T1000 (cell line): ENCODE measurements at regions not wholly inside any gene's neighbourhood (a gene's known extent, or its start where the extent isn't known, plus 50 kb on each side); places are given as distances from the start of the nearest gene placed in this dataset.
A peak's percentile ranks its signal among the peaks of the same experiment; 100 is the strongest.

ENCODE experiments used
- DNase-seq: peaks from one replicate; lab custom pipeline; 2025; ENCODE audit warnings: mixed read lengths; lab: John Stamatoyannopoulos, UW

DNA sequence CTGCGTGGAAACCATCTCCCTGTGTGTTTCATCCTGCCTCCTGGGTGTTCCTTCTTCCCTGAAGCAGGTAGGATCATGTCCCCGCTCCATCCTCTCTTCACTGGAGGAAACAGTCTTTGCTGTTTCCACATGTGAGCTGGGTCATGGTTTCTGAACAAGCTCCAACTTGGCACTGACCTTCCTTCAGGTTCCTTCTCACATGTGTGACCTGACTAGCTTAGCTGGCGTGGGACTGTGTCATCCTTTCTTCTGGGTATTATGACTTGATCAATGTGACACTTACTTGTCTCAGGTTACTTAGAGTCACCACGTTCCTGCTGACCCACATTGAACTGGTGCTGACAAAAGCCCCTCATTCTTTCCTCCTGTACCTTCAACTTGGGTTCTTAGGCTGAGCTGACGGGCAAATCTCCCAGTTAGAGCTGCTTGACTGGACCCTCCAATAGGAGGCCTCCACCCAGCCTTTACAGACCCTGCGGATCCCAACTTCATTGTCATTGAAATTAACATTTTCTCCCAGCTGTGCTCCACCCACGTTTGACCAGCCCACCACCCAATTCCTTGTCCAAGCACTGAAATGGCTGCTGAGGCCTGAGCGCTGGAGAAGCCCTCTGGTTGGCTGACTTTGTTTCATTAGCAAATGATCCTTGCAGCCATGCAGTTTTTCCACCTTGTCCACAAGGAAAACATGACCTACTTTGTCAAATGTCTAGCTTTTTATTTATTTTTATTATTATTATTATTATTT, 128.1 kb downstream of the DDX1 start:
- no peak for DNase-seq

DNA sequence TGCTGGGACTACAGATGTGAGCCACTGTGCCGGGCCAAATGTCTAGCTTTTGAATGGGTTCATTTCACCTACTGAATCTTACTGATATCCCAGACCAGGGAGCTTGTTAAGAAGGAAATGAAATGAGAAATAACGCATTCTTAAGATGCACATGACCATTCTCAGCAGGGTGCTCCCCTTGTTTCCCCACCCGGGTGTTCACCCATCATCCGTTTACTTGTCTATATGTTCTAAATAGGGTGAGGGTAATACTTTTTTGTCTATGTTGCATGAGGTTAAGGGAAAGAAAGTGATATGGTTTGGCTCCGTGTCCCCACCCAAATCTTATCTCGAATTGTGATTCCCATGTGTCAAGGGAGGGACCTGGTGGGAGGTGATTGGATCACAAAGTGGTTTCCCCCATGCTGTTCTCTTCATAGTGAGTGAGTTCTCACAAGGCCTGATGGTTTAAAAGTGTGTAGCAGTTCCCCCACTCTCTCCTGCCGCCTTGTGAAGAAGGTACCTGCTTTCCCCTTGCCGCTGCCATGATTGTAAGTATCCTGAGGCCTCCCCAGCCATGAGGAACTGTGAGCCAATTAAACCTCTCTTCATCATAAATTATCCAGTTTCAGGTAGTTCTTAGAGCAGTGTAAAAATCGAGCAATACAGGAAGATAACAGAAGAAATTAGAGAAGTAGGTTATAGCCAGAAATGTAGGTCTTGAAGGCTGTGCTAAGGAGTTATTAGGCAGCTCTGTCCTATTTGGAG, 129.1 kb downstream of the DDX1 start:
- DNase-seq = no peak

DNA sequence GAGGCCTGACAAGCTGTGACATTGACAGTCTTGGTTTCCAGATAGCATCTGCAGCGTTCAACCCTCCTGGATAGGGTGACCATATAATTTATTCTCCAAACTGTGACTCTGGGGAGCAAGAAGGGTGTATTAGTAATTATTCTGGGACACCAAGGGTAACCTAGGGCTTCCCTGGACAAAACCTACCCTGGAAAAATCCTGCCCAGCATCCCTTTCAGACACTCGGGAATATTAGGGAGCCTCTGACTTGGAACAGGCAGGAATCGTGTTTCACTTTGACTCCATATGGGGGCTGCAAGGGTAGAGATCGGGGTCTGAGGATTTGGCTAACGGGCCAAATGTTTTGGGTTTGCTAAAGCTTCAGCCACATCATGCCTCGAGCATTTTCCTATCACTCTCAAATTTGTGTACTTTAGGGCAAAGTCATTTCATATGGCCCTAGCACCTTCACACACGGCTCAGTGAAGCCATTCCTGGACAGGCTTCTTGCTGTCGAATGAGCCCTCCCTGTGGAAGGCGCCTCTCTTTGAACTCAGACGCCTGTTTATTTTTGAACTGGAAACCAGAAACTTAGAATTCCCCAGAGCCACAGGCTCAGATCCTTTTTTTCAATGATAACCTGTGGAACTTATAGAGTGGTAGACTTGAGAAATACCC, 129.9 kb downstream of the DDX1 start:
- no peak for DNase-seq

DNA sequence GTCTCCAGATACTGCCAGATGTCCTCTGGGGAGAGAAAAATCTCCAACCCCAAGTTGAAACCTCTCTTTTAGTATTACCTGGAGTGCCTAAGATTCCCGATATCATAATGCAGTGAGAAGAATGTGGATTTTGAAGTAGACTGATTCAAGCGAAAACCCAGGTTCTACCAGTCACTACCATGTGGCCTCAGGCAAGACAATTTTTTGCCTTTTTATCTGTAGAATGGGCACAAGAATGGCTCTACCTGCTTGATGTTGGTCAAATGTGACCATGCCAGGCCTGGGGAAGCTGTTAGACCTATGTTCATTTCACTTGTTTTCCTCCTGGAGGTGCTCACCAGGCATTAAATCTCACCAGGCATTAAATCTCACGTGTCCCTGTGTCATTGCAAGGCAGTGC, 131.3 kb downstream of the DDX1 start:
- no peak for DNase-seq

DNA sequence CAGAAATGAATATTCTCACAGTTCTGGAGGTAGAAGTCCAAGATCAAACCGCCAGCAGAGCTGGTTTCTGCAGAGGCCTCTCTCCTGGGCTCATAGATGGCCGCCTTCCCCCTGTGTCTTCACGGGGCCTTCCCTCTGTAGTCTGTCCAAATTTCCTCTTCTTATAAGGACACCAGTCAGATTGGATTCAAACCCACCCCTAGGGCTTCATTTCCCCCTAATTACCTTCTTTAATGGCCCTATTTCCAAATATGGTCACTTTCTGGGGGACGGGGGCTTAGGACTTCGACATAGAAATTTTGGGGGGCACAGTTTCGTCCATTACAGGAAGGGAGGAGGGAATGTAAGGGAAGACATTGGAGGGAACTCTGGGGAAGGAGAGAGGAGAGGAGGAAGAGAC, 132.6 kb downstream of the DDX1 start:
- no peak for DNase-seq

DNA sequence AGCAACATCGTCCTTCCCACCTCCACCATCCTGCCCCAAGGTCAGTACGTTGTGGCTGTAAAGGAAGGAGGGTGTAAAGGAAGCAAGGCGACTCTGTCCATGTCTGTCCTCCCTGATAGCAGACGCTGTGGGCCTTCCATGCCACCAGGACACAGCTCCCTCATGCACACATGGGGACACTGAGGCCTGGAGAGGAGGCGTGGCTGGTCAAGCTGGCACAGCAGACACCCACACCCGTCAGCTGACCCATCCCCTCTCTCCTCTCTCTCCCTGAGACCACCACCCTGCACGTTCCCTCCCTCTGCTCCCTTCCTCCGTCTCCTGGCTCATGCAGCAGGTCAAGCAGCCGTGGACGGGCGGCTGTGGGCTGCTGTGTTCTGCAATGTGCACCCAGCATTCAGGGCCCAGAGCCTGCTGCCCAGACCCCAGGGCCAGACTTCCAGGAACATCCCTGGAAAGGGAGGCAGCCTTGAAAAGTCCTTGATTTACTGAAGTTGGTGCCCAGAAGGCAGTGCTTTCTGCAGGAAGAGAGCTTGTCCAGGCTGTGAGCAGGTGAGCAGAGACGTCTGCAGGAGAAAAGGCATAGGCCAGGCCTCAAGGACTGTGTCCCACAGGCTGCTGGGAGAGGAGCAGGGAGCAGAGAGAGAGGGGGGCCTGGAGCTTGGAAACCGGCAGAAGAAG, 133.6 kb downstream of the DDX1 start:
- no peak for DNase-seq

DNA sequence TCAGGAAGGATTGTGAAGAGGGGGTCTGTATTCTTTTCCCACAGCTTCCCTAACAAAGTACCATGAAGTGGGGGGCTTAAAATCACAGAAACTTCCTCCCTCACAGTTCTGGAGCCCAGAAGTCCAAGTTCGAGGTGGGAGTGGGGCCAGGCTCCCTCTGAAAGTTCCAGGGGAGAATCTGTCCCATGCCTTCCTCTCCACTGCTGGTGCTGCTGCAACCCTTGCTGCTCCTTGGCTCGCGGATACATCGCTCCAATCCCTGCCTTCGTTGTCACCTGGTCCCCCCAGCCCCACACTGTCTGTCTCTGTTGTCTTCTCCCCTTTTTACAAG, 134.1 kb downstream of the DDX1 start:
- no peak for DNase-seq

DNA sequence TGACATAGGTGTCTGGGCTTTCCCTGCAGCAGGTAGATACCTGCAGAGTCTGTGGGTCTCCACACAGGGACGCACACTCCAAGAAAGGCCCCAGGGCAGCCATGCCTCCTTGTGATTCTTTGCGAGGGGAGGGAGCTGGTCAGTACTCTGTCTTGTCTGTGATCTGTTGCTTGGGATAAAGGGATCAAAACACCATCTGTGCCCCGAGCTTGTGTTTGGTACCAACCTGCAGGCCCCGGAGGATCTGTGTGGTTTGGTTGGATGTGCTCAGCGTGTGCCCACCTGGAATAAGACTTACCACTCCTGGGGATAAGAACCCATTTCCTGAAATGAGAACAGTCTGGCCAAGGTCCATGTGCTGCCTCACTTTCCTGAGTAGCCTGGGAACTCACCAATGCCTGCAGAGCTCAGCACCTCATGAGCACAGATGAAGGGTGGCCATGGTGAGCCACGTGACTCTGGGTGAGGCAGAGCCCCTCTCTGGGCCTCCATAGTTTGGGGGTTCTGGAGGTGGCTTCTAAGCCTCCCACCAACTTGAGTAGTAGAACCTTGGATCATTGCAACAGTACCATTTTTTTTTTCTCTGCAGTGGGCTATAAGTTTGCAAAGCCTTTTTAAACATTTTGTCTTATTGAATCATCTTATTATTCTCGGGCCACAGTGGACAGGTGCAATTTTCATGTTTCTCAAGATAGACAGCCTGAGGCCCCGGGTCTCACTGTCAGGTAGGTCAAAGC, 134.8 kb downstream of the DDX1 start:
- DNase-seq = no peak

DNA sequence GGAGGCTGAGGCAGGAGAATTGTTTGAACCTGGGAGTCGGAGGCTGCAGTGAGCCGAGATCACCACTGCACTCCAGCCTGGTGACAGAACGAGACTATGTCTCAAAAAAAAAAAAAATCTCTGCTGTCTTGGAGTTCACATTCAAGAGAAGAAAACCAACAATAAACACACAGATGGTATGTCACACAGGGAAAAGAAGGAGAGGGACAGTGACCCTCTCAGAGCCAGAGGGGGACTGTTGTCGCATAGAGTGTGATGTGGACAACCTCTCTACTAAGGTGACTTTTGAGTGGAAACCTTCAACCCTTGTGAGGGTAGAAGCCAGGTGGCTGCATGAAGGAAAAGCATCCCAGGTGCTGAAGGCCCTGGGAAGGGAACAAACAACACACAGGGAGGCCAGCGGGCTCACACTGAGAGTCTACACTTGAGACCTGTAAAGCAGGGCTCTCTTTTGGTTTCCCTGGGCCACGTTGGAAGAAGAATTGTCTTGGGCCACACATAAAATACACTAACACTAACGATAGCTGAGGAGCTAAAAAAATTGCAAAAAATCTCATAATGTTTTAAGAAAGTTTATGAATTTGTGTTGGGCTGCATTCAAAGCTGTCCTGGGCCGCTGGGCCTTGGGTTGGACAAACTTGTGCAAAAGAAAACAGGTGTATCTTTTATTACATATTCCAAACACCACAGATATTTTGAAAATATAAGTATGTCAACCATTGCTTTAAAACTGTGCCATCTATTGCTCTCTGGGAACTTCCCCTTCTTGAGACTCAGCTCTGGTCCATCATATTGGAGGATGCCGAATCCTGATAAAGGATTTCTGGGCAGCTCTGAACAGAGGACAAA, 136.0 kb downstream of the DDX1 start:
- no peak for DNase-seq

DNA sequence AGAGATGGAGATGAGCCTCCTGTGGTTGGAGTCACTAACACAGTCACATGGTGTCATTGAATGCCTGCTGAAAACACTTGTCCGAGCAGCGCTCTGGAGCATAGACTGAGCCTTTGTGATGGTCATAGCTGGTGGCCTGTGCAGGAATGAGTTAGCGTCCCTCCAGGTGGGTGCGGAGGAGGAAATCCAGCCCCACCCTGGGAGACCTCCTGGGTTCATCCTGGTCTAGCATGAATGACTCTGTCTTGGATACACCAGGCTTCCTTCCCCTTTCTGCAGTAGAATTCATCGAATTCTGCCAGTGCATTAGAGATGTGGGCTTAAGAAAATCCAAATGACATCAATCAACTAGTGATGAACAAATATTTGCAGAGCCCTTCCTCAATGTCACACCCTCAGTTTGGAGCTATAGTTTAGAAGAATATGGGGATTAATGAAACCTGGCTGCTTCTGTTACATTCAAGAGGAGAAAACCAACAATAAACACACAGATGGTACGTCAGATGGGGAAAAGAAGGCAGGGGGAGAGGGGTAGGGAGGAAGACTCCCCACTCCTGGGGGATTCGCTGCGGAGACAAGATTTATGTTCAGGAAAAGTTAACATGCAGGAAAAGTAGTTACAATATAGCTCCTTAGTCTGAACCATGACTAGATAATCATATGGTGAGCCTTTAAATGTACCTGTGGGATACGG, 136.7 kb downstream of the DDX1 start:
- no peak for DNase-seq

DNA sequence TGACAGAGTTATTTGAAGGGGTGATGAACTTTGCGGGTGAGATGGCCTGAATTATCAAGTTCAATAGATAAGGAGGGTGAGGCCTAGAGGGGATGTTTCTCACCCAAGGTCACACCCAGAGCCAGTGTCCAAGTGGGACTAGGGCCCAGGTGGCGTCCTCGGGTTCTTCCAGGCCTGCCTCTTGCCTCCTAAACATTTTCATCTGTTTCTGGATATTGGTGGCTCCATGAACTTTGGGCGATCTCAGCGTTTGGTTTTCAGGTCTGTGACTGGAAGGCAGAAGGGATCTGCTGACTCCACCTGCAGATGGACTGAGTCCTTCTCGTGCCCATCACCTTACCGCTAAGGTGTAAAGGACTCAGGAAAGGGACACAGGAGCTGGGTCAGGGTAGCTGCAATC, 137.3 kb downstream of the DDX1 start:
- DNase-seq = no peak

DNA sequence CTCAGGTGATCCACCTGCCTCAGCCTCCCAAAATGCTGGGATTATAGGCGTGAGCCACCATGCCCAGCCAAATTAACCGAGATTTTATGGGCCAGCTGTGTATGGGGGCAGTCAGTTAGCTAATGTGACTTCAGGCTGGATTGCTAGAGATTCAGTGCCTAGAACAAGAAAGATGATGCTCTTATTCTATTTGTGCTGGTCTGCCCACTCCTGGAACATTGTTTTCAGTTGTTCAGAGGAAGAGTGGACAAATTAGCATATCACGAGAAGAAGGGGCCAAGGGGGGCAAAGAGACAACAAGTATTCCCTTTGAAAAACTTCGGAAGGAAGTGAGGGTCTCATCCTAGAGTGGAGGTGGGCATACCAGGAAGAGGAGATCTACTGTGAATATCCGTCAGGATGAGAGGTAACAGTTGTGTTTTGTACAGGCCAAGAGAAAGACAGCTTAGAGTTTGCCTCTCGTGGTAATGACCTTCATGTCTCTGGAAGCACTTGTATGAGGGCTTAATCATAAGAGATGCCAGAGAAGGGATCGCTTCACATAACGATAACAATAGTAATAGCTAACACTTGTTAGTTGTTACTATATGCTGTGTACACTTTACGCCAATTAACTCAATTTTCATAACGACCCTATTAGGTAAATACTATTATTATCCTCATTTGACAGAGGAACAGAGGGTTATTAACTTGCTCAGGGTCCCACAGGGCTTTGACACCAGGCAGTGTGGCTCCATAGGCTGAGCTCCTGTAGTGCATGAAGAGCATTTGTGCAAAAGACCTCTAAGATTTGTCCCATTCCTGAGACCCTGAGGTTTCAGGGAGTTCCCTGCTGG, 138.3 kb downstream of the DDX1 start:
- DNase-seq = no peak

DNA sequence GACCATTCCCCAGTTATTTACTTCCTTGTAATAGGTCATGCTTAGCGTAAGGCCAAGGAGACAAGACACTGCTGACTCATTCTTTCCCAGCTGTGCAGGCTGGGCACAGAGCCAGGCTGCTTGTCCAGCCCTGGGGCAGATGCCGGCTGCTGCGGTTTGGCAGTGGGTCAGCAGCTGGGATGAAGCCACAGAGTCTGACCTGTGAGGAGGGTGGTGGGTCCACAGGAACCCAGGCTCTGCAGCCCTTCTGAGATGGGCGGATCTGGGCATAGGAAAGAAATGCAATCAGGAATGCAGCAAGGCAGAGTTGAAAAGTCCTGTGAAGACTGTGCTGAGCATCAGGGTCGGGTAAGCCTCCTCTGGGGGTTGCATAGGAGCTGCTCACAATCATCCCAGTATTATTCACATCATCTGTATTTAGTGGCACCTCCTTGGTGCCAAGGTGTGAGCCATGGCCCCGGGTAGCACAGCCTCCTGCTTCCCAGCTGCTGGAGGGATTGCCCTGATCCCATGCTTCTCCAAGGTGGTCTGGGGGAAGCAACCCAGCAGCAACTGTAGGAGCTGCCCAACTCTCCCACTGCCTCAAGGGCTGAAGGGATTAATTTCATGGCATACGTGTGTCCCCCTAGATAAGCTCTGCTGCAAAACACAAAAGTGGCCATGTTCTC, 139.0 kb downstream of the DDX1 start:
- peak; percentile 60 for DNase-seq

DNA sequence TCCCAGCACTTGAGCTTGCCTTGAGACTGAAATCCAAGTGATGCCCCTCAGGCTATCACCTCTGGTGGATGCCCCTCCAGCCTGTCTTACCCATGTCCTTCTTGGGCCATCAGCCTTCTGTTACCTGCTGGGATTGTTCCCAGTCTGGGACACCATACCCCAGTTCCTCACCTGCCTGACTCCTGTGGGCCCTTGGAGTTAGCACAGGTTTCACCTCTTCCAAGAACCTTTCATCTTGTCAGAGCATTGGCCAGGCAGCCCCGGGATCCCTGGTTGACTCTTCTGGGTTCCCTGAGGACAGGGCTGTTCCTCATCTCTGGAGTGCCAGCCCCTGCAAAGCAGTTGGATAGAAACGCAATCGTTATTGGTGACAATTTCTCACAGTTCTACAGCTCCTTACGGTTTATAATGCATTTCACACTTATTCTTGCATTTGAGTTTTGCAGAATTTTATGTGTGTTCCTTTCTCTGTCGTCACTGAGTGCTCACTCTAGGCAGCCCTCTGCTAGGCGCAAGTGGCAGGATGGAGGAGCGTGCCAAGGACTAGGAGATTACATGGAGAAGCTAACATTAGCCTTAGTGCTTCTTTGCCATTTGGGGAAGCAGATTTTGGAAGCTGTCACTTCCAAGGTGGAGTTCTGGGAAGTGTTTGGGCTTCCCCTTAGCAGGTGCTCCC, 139.7 kb downstream of the DDX1 start:
- no peak for DNase-seq

DNA sequence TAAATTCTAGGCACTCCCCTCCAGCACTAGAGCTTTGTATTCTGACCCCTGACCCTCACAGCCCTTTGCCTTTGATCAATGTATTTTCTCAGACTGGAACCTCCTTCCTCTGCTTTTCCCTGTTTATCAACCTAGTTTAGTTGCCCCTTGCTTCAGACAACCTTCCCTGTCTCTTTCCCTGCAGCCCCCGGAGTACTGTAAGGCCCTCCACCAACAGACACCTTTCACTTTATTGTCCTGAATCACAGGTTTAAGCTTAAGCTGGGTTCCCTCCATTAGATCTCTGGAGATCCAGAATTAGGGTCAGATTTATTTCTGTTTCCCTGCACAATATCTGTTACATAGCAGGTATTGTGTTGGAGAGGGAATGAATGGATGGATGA, 140.2 kb downstream of the DDX1 start:
- DNase-seq = no peak

DNA sequence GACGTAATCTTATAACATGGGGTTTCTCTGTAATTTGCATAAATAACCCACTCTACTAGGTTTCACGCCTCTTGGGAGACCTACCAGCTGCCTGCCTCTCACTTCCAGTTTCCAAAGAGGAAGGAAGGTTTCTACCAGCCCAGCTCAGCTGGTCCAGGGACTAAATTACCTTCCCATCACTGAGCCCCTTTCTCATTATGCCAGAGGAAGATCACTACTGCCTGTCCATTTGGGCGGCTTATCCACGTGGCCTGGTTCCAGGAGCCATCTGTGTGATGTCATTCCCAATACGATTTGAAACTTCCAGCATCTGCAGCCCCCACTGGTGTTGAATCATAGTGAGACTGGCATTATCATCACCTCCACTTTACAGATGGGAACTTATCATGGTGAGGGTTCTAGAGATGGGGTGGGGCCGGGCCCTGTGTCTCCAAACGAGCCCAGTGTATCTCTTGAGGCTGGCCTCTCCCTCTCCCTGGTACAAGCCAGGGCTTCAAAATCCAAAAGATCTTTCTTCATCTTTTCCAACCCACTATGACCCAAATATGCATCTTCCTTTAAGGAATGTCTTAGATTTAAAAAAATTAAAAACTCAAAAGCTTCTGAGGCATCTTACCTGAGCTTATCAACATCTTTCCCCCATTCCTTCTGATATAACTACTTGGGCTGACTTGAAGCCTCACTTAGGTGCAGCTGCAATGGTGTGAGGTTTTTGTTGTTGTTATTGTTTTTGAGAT, 140.8 kb downstream of the DDX1 start:
- DNase-seq = no peak

DNA sequence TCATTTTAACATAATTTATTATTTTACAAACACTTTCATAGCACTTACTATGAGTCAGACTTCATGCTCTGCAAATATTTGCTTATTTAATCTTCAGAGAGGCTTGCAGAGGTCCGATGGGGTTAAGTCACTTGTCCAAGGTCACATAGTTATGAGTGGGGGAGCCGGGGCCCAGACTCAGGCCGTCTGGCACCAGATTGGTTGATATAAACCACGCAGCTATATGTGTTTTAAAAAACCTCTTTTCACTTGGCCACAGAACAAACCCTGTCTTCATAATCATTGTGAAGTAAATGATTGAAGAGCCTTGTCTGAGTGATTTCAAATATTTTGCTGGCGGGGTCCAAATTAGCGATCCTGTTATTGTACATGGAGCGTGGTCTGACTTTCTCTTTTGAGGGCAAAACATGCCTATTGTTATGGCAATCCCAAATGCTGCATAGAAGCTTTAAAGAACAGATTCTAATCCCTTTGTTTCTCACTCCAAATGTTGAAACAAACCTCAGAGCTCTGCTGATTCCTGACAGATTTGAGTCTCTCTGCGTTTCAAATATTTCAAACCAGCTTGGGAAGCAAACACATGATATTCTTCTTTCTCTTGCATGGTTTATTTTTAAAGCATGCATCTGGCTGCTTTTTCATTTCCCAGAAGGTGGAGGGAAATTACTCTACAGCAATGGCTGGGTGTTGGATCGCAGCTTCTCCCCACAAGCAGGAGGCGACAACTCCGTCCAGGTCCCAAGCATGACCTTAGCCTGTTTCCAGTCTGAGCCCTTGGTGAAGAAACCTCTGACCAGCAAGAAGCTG, 142.4 kb downstream of the DDX1 start:
- DNase-seq = no peak
